Neural progenitor cell (in vitro differentiated cells): ENCODE measurements at regions not wholly inside any gene's neighbourhood (a gene's known extent, or its start where the extent isn't known, plus 50 kb on each side); places are given as distances from the start of the nearest gene placed in this dataset.

ENCODE experiments used
- CTCF ChIP-seq: fragments of 200-600 bp; sonication (generic); IDR thresholded peaks from 2 replicates; pipeline ENCODE4 v1.5.1; 2017; ENCODE audit warnings: antibody characterized with exemption, mild to moderate bottlenecking
- EZH2 ChIP-seq: fragments of 200-600 bp; sonication (generic); IDR thresholded peaks from 2 replicates; pipeline ENCODE4 v1.6.1; 2017; ENCODE audit warnings: antibody characterized with exemption, mild to moderate bottlenecking, moderate library complexity

DNA sequence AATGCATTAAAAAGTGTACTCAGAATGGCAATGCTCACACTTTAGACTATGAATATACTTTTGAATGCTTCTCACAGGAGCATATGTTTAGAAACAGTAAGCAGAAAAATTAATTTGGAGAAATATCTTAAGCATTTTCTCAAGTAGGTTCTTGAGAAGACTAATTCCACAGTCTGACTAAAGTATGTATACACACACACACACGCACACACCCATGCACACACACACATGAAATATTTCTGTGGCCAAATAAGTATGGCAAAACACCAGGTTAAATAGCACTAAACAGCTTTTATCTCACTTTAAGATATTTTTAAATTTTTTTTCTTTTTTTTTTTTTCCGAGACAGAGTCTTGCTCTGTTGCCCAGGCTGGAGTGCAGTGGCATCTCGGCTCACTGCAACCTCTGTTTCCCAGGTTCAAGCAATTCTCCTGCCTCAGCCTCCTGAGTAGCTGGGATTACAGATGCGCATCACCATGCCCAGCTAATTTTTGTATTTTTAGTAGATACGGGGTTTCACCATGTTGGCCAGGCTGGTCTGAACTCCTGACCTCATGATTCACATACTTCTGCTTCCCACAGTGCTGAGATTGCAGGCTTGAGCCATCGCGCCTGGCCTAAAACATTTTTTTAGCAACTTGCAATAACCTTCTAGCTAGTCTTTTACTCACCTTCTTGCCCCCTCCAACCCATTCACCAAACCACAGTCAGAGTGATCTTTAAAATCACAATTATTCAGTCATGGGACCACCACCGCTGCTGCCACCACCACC is 67.5 kb upstream of the SCG2 start:
- no peak for TF ChIP-seq CTCF
- no peak for TF ChIP-seq EZH2
